ENCODE measurements at regions not wholly inside any gene's neighbourhood (a gene's known extent, or its start where the extent isn't known, plus 50 kb on each side); places are given as distances from the start of the nearest gene placed in this dataset.

DNA sequence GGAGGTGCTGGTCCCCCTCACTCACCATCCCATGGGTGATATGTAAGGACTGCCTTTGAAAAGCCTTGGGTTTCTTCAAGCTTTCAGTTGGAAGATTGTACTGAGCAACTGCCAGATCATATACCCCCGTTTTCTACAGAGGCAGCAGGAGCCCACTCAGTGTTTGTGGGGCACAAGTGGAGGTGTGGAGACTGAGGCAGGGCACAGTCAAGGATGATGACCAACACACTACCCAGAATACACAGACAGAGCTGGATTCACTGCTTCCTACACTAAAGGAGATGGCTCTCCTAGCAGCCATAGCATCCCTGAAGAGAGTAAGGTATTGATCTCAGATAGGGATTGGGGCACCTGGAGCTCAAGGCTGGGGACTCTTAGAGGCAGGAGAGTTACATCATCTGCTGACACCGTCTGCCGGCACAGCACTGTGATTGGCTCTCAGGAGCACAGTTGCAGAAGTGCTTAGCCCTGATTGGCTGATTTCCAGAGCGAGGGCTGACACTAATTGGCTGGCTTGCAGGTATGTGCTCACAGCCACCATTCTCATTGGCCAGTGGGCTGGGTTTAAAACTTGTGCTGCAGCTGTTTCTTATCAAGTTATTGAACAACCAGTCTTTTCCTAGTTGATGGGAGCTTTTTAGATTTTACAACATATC, 77.9 kb upstream of the PFKP start:
- H3K4me2 ChIP-seq: no peak overlapping the region
- peaks cover 14% of the 10 kb centered on the region for H3K27me3 Mint-ChIP-seq (ENCODE audit: insufficient read depth, low read depth, poor library complexity)
- no peaks in the 10 kb centered on the region for H3K79me2 ChIP-seq (replicated peaks; ENCODE audit: insufficient read depth)
- H3F3A ChIP-seq (replicated peaks; ENCODE audit: low read depth): no peaks in the 10 kb centered on the region
- H3K36me3 Mint-ChIP-seq (ENCODE audit: low read depth): peaks cover 3% of the 10 kb centered on the region; the same call in 2 of the 3 replicates
- H3K4me1 Mint-ChIP-seq: peaks cover 16% of the 10 kb centered on the region
- no peak for ATAC-seq
- no peak for DNase-seq (ENCODE audit: low spot score)
- H3K4me3 ChIP-seq: no peak overlapping the region
- H3K9me2 ChIP-seq (ENCODE audit: insufficient read depth): no peaks in the 10 kb centered on the region
- H3K36me3 ChIP-seq (ENCODE audit: insufficient read depth): no peaks in the 10 kb centered on the region
- H3K4me3 Mint-ChIP-seq: no peak overlapping the region
- H3K27ac ChIP-seq (ENCODE audit: low read depth): no peak overlapping the region
- no peak overlapping the region for H3K27ac Mint-ChIP-seq
- H3K9me3 Mint-ChIP-seq: peaks cover 8% of the 10 kb centered on the region
- no peaks in the 10 kb centered on the region for H3K27me3 ChIP-seq (ENCODE audit: insufficient read depth)
- no peaks in the 10 kb centered on the region for H3K4me1 ChIP-seq (ENCODE audit: insufficient read depth)
- no peak for TF ChIP-seq EZH2 (IDR thresholded peaks at IDR 0.05; ENCODE audit: low read depth, unreplicated experiment)
- TF ChIP-seq NANOG (IDR thresholded peaks at IDR 0.05; ENCODE audit: borderline replicate concordance): no peak
- TF ChIP-seq POLR2AphosphoS5 (IDR thresholded peaks at IDR 0.05; ENCODE audit: low read depth): no peak
- TF ChIP-seq JUNB (IDR thresholded peaks at IDR 0.05; ENCODE audit: unreplicated experiment): no peak
- no peak overlapping the region for H2AFZ ChIP-seq
- H4K20me1 ChIP-seq (replicated peaks; ENCODE audit: insufficient read depth): no peaks in the 10 kb centered on the region

DNA sequence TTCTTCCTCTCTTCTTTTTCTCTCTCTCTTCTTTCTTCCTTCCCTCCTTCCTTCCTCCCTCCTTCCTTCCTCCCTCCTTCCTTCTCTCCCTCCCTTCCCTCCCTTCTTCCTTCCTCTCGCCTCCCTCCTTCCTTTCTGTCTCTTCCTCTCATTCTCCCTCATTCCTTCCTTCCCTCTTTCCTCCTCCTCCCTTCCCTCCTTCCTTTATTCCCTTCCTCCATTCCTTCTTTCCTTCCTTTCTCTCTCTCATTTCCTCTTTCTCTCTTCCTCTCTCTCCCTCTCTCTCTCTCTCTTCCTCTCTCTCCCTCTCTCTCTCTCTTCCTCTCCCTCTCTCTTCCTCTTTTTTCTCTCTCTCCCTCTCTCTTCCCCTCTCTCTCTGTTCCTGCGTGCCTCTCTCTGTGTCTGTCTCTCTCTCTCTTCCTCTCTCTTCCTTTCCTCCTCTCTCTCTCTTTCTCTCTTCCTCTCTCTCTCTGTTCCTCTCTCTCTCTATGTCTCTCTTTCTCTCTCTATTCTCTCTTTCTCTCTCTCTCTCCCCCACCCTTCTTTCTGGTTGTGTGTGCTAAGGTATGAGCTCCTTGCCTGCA, 80.1 kb upstream of the PFKP start:
- Mint-ChIP-seq H3K9me3 (peaks cover 8% of the 10 kb centered on the region), H3K36me3 (ENCODE audit: low read depth) (peaks cover 3% of the 10 kb centered on the region; the same call in 2 of the 3 replicates), H3K4me3 (no peak overlapping the region), H3K4me1 (peaks cover 16% of the 10 kb centered on the region), H3K27me3 (ENCODE audit: insufficient read depth, low read depth, poor library complexity) (peaks cover 12% of the 10 kb centered on the region), H3K27ac (no peak overlapping the region)
- H3K4me2 ChIP-seq: no peak overlapping the region
- DNase-seq (ENCODE audit: low spot score): no peak
- H3K4me3 ChIP-seq: no peak overlapping the region
- TF ChIP-seq REST (IDR thresholded peaks at IDR 0.05; ENCODE audit: unreplicated experiment) (no peak), POLR2AphosphoS5 (IDR thresholded peaks at IDR 0.05; ENCODE audit: low read depth) (no peak)
- ATAC-seq: no peak
- no peaks in the 10 kb centered on the region for H3K9me2 ChIP-seq (ENCODE audit: insufficient read depth)
- H2AFZ ChIP-seq: no peak overlapping the region
- H3F3A ChIP-seq (replicated peaks; ENCODE audit: low read depth): no peaks in the 10 kb centered on the region
- H3K4me1 ChIP-seq (ENCODE audit: insufficient read depth): no peaks in the 10 kb centered on the region
- H3K27me3 ChIP-seq (ENCODE audit: insufficient read depth): no peaks in the 10 kb centered on the region
- H4K20me1 ChIP-seq (replicated peaks; ENCODE audit: insufficient read depth): no peaks in the 10 kb centered on the region
- H3K36me3 ChIP-seq (ENCODE audit: insufficient read depth): no peaks in the 10 kb centered on the region
- H3K79me2 ChIP-seq (replicated peaks; ENCODE audit: insufficient read depth): no peaks in the 10 kb centered on the region
- no peak overlapping the region for H3K27ac ChIP-seq (ENCODE audit: low read depth)

GRCh38 chr10:2986391-2986801, 81.0 kb upstream of the PFKP start:
- 0 out of 2 replicates have a peak, but pooled peaks cover 3% of the 10 kb centered on the region for H3K4me1 ChIP-seq (ENCODE audit: insufficient read depth)
- H2AFZ ChIP-seq: peak overlapping the region; percentile 12; the same call in 1 of the 2 replicates
- no peak overlapping the region for H3K4me3 Mint-ChIP-seq
- no peaks in the 10 kb centered on the region for H3K79me2 ChIP-seq (replicated peaks; ENCODE audit: insufficient read depth)
- H3K27ac Mint-ChIP-seq: no peak overlapping the region
- peaks cover 8% of the 10 kb centered on the region for H3K9me3 Mint-ChIP-seq
- no peak for DNase-seq (ENCODE audit: low spot score)
- peaks cover 12% of the 10 kb centered on the region for H3K27me3 Mint-ChIP-seq (ENCODE audit: insufficient read depth, low read depth, poor library complexity)
- H3F3A ChIP-seq (replicated peaks; ENCODE audit: low read depth): no peaks in the 10 kb centered on the region
- no peak overlapping the region for H3K4me3 ChIP-seq
- H3K9me2 ChIP-seq (ENCODE audit: insufficient read depth): no peaks in the 10 kb centered on the region
- no peaks in the 10 kb centered on the region for H3K27me3 ChIP-seq (ENCODE audit: insufficient read depth)
- peaks cover 11% of the 10 kb centered on the region for H3K4me1 Mint-ChIP-seq
- H3K4me2 ChIP-seq: no peak overlapping the region
- H4K20me1 ChIP-seq (replicated peaks; ENCODE audit: insufficient read depth): no peaks in the 10 kb centered on the region
- H3K27ac ChIP-seq (ENCODE audit: low read depth): no peak overlapping the region
- H3K36me3 ChIP-seq (ENCODE audit: insufficient read depth): no peaks in the 10 kb centered on the region
- ATAC-seq: peak; percentile 35; the same call in 1 of the 3 replicates
- H3K36me3 Mint-ChIP-seq (ENCODE audit: low read depth): peaks cover 3% of the 10 kb centered on the region; the same call in 2 of the 3 replicates
- TF ChIP-seq ZNF114 (CRISPR knock-in tag; IDR thresholded peaks at IDR 0.05) (no peak), STAT1 (IDR thresholded peaks at IDR 0.05; ENCODE audit: unreplicated experiment) (no peak), EZH2phosphoT487 (IDR thresholded peaks at IDR 0.05; ENCODE audit: unreplicated experiment) (no peak)
